ENCODE measurements at regions not wholly inside any gene's neighbourhood (a gene's known extent, or its start where the extent isn't known, plus 50 kb on each side); places are given as distances from the start of the nearest gene placed in this dataset.

- no peak for TF ChIP-seq CTCF (IDR thresholded peaks at IDR 0.05)
- TF ChIP-seq POLR2A (IDR thresholded peaks at IDR 0.05), result no peak
Observed at GRCh38 chr1:229161740-229162139, 109.2 kb upstream of the RAB4A start.
